GM12878 (cell line): ENCODE measurements at regions not wholly inside any gene's neighbourhood (a gene's known extent, or its start where the extent isn't known, plus 50 kb on each side); places are given as distances from the start of the nearest gene placed in this dataset.

Experiments
- ATAC-seq: fragments of 200-7000 bp; cut with Tn5 transposase; 3 replicates; pipeline ENCODE4 v1.9.1; 2020; ENCODE audit warnings: mild to moderate bottlenecking, moderate library complexity
- BruUV-seq: library from RNA; stranded (reverse); fragments of 400-500 nt; replicated peaks from 2 replicates; lab custom pipeline; 2021; lab: Mats Ljungman, UMichigan
- CTCF ChIA-PET: fragments of 300-600 bp; sonication (Branson Sonifier 250); formaldehyde crosslinking; extraction: SDS; loops from one replicate; lab custom pipeline; 2021; ENCODE audit warnings: inconsistent platforms; lab: Yijun Ruan, JAX
- POLR2A ChIA-PET: fragments of 350-600 bp; formaldehyde crosslinking; extraction: SDS; loops from one replicate; lab custom pipeline; 2021; ENCODE audit warnings: inconsistent platforms; lab: Charles Lee
- RAD21 ChIA-PET: fragments of 300-600 bp; sonication (Branson Sonifier 250); formaldehyde crosslinking; loops from one replicate; lab custom pipeline; 2023; ENCODE audit warnings: antibody characterized with exemption; ENCODE audit not compliant: unreplicated experiment; lab: Charles Lee
- SMC1A ChIA-PET: fragments of 300-600 bp; sonication (Branson Sonifier 250); formaldehyde crosslinking; loops from one replicate; lab custom pipeline; 2023; ENCODE audit not compliant: unreplicated experiment, uncharacterized antibody; lab: Charles Lee
- DNase-seq: peaks from one replicate; pipeline ENCODE4 v3.0.0-alpha.2; 2011; ENCODE audit warnings: low read depth, low spot score
- FAIRE-seq: peaks from 3 replicates; lab custom pipeline; 2011; peaks lifted over from hg19 to GRCh38; lab: Jason Lieb, UNC
- H2AFZ ChIP-seq: 2 replicates; pipeline ENCODE4 v1.6.0; 2011; ENCODE audit warnings: low read depth, low read length, control low read depth; ENCODE audit not compliant: control insufficient read depth
- H3K27ac ChIP-seq: 2 replicates; pipeline ENCODE4 v1.5.1; 2011; ENCODE audit warnings: control low read depth; ENCODE audit not compliant: control insufficient read depth, insufficient read depth
- H3K27me3 ChIP-seq, 2 experiments: replicated peaks in 1 of 2; 2 replicates each; pipeline versions ENCODE4 v1.6.0 to v1.6.1; 2011; ENCODE audit warnings: low read length in 1 of 2; ENCODE audit not compliant: control insufficient read depth in 2 of 2, insufficient read depth in 2 of 2
- H3K36me3 ChIP-seq, 2 experiments: 2 replicates each; pipeline ENCODE4 v1.5.1; 2011; ENCODE audit warnings: low read length in 1 of 2; ENCODE audit not compliant: control insufficient read depth in 2 of 2, insufficient read depth in 2 of 2
- H3K4me1 ChIP-seq: 2 replicates; pipeline ENCODE4 v1.6.1; 2011; ENCODE audit warnings: mild to moderate bottlenecking, low read length, moderate library complexity, mixed read lengths; ENCODE audit not compliant: control insufficient read depth, insufficient read depth
- H3K4me2 ChIP-seq: 2 replicates; pipeline ENCODE4 v1.6.0; 2011; ENCODE audit warnings: control low read depth; ENCODE audit not compliant: control insufficient read depth, insufficient read depth
- H3K4me3 ChIP-seq: fragments of 200-600 bp; sonication (generic); 2 replicates; pipeline ENCODE4 v1.5.1; 2016
- H3K79me2 ChIP-seq: 2 replicates; pipeline ENCODE4 v1.6.0; 2011; ENCODE audit warnings: low read length; ENCODE audit not compliant: control insufficient read depth, insufficient read depth
- H3K9ac ChIP-seq: 2 replicates; pipeline ENCODE4 v1.8.0; 2011; ENCODE audit warnings: low read length, control low read depth, mixed read lengths; ENCODE audit not compliant: control insufficient read depth, insufficient read depth
- H3K9me3 ChIP-seq: replicated peaks from 3 replicates; pipeline ENCODE4 v1.5.1; 2011; ENCODE audit warnings: mild to moderate bottlenecking, low read length; ENCODE audit not compliant: control insufficient read depth, insufficient read depth
- H4K20me1 ChIP-seq: 2 replicates; pipeline ENCODE4 v1.6.0; 2011; ENCODE audit not compliant: control insufficient read depth, insufficient read depth
- CREM ChIP-seq: IDR thresholded peaks from 2 replicates; pipeline ENCODE4 v1.6.1; 2014; ENCODE audit warnings: antibody characterized with exemption, low read depth
- IKZF1 ChIP-seq: fragments of 450-650 bp; conservative IDR thresholded peaks from 2 replicates; pipeline ENCODE4 v1.6.1; 2017; ENCODE audit warnings: antibody characterized with exemption, mild to moderate bottlenecking
- IRF4 ChIP-seq: IDR thresholded peaks from 2 replicates; pipeline ENCODE4 v1.6.1; 2011; ENCODE audit warnings: low read depth, low read length
- JUNB ChIP-seq: IDR thresholded peaks from 2 replicates; pipeline ENCODE4 v1.6.1; 2016; ENCODE audit warnings: antibody characterized with exemption, mild to moderate bottlenecking
- POU2F2 ChIP-seq: IDR thresholded peaks from 3 replicates; pipeline ENCODE4 v1.6.1; 2011; ENCODE audit warnings: low read depth, mild to moderate bottlenecking, low read length, borderline replicate concordance
- RAD51 ChIP-seq: fragments of 450-650 bp; IDR thresholded peaks from 2 replicates; pipeline ENCODE4 v1.6.1; 2016; ENCODE audit warnings: moderate library complexity, mild to moderate bottlenecking, inconsistent platforms
- YBX1 ChIP-seq: fragments of 450-650 bp; IDR thresholded peaks from 2 replicates; pipeline ENCODE4 v1.6.1; 2016; ENCODE audit warnings: antibody characterized with exemption
- WGBS: methylation state at CpG from one replicate; pipeline ENCODE4 v1.1.6; 2016; ENCODE audit warnings: low lambda C conversion rate; ENCODE audit not compliant: insufficient replicate concordance, insufficient coverage; ENCODE audit errors: missing lambda C conversion rate; 5-methylcytosine and 5-hydroxymethylcytosine counted together
- in situ Hi-C: fragments of 300-500 bp; cut with MboI; formaldehyde crosslinking; loops from 9 replicates; pipeline ENCODE4 v1.14.3; 2018; ENCODE audit warnings: mixed read lengths
- intact Hi-C: fragments of 100-400 bp; cut with micrococcal nuclease; formaldehyde crosslinking; loops from one replicate; pipeline ENCODE4 v1.14.2; 2022; ENCODE audit not compliant: unreplicated experiment
- TF ChIP-seq, protein P1 (sequence below): fragments of 450-650 bp; IDR thresholded peaks from 2 replicates; pipeline ENCODE4 v1.6.1; 2017; ENCODE audit warnings: mild to moderate bottlenecking
- TF ChIP-seq, protein P2 (sequence below): fragments of 450-650 bp; IDR thresholded peaks from 2 replicates; pipeline ENCODE4 v1.6.1; 2017; ENCODE audit warnings: mild to moderate bottlenecking, moderate library complexity
- TF ChIP-seq, protein P3 (sequence below): IDR thresholded peaks from 2 replicates; pipeline ENCODE4 v1.6.1; 2011; ENCODE audit warnings: borderline replicate concordance, low read depth, mild to moderate bottlenecking, moderate library complexity, mixed read lengths, low read length; ENCODE audit not compliant: insufficient read depth; ENCODE audit errors: extremely low read length

DNA sequence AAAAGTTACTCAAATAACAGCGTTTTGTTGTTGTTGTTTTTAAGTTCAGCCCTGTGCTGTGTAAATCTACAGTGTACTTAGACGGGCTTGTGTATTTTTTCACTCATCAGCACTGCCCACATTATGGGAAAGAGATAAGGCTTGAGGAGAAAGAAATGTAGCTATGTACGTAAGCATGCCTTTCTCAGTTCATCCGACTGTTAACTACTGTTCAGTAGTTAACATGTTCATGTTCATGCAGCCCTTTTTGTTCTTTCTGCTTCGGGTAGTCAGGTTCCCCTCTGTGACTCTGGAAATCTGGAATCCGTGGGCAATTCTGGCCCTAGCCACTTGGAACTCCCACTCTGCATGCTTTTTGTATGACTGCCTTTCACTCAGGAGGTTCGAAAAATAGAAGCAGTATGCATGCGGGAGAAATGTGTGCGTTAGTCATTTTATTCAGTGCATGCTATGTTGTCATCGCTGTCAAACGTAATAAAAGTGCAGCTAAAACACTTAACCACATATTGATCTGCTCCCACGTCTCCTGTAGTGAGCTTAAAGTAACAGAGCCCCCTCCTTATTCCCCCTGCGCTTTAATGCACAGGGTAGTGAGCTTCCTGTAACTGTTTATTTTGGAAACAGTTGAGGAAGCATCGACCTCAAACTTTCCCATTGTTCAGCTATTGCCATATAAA is 283.1 kb upstream of the NR2F2 start:
- ChIA-PET CTCF (interaction anchor here (0.9 to 2.8 kb wide), 7 partner anchors 9 to 788 kb away, joined by 3 to 13 read pairs (median 4); no protein-coding TSS in a partner anchor), SMC1A (interaction anchor here (0.6 to 4.6 kb wide), 14 partner anchors 9 to 696 kb away, joined by 3 to 46 read pairs (median 4); no protein-coding TSS in a partner anchor), POLR2A (interaction anchor here (0.6 to 1.4 kb wide), 5 partner anchors 8 to 236 kb away, joined by 3 to 4 read pairs (median 3); no protein-coding TSS in a partner anchor), RAD21 (interaction anchor here (0.7 to 2.8 kb wide), 8 partner anchors 9 to 281 kb away, joined by 3 to 16 read pairs (median 4); no protein-coding TSS in a partner anchor)
- H3K4me3 ChIP-seq = no peak overlapping the region
- ATAC-seq = peak; percentile 42
- no peaks in the 10 kb centered on the region for H4K20me1 ChIP-seq
- DNase-seq = no peak
- H3K27me3 ChIP-seq = no peaks in the 10 kb centered on the region
- H3K79me2 ChIP-seq = no peaks in the 10 kb centered on the region
- H2AFZ ChIP-seq = peak overlapping the region; percentile 49
- 35% methylated on average over 14 of the region's 14 CpGs for WGBS
- H3K4me2 ChIP-seq = peak overlapping the region; percentile 10; the same call in 1 of the 2 replicates
- intact Hi-C loops = no loop called here
- BruUV-seq = no TSS peak
- TF ChIP-seq JUNB = peak; percentile 29; the same call in 1 of the 2 replicates
- TF ChIP-seq RAD51 = no peak
- 0 out of 2 replicates have a peak, but pooled peaks have one; percentile 41 for TF ChIP-seq CREM
- TF ChIP-seq, protein P1, sequence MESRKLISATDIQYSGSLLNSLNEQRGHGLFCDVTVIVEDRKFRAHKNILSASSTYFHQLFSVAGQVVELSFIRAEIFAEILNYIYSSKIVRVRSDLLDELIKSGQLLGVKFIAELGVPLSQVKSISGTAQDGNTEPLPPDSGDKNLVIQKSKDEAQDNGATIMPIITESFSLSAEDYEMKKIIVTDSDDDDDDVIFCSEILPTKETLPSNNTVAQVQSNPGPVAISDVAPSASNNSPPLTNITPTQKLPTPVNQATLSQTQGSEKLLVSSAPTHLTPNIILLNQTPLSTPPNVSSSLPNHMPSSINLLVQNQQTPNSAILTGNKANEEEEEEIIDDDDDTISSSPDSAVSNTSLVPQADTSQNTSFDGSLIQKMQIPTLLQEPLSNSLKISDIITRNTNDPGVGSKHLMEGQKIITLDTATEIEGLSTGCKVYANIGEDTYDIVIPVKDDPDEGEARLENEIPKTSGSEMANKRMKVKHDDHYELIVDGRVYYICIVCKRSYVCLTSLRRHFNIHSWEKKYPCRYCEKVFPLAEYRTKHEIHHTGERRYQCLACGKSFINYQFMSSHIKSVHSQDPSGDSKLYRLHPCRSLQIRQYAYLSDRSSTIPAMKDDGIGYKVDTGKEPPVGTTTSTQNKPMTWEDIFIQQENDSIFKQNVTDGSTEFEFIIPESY = no peak
- TF ChIP-seq, protein P2, sequence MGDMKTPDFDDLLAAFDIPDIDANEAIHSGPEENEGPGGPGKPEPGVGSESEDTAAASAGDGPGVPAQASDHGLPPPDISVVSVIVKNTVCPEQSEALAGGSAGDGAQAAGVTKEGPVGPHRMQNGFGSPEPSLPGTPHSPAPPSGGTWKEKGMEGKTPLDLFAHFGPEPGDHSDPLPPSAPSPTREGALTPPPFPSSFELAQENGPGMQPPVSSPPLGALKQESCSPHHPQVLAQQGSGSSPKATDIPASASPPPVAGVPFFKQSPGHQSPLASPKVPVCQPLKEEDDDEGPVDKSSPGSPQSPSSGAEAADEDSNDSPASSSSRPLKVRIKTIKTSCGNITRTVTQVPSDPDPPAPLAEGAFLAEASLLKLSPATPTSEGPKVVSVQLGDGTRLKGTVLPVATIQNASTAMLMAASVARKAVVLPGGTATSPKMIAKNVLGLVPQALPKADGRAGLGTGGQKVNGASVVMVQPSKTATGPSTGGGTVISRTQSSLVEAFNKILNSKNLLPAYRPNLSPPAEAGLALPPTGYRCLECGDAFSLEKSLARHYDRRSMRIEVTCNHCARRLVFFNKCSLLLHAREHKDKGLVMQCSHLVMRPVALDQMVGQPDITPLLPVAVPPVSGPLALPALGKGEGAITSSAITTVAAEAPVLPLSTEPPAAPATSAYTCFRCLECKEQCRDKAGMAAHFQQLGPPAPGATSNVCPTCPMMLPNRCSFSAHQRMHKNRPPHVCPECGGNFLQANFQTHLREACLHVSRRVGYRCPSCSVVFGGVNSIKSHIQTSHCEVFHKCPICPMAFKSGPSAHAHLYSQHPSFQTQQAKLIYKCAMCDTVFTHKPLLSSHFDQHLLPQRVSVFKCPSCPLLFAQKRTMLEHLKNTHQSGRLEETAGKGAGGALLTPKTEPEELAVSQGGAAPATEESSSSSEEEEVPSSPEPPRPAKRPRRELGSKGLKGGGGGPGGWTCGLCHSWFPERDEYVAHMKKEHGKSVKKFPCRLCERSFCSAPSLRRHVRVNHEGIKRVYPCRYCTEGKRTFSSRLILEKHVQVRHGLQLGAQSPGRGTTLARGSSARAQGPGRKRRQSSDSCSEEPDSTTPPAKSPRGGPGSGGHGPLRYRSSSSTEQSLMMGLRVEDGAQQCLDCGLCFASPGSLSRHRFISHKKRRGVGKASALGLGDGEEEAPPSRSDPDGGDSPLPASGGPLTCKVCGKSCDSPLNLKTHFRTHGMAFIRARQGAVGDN = 0 out of 2 replicates have a peak, but pooled peaks have one; percentile 30
- TF ChIP-seq, protein P3, sequence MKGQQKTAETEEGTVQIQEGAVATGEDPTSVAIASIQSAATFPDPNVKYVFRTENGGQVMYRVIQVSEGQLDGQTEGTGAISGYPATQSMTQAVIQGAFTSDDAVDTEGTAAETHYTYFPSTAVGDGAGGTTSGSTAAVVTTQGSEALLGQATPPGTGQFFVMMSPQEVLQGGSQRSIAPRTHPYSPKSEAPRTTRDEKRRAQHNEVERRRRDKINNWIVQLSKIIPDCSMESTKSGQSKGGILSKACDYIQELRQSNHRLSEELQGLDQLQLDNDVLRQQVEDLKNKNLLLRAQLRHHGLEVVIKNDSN = no peak
- TF ChIP-seq IRF4 = 0 out of 2 replicates have a peak, but pooled peaks have one; percentile 23
- TF ChIP-seq POU2F2 = peak; percentile 38; the same call in 1 of the 3 replicates
- no peak for TF ChIP-seq YBX1
- TF ChIP-seq IKZF1 = 0 out of 2 replicates have a peak, but pooled peaks have one; percentile 49
- in situ Hi-C loops = no loop called here
- H3K9me3 ChIP-seq = peaks cover 12% of the 10 kb centered on the region; the same call in 2 of the 3 replicates
- H3K9ac ChIP-seq = no peak overlapping the region
- H3K27ac ChIP-seq = no peak overlapping the region
- H3K36me3 ChIP-seq = no peaks in the 10 kb centered on the region
- FAIRE-seq = peak; percentile 79
- peaks cover 23% of the 10 kb centered on the region for H3K4me1 ChIP-seq
